ENCODE measurements at regions not wholly inside any gene's neighbourhood (a gene's known extent, or its start where the extent isn't known, plus 50 kb on each side); places are given as distances from the start of the nearest gene placed in this dataset.

DNA sequence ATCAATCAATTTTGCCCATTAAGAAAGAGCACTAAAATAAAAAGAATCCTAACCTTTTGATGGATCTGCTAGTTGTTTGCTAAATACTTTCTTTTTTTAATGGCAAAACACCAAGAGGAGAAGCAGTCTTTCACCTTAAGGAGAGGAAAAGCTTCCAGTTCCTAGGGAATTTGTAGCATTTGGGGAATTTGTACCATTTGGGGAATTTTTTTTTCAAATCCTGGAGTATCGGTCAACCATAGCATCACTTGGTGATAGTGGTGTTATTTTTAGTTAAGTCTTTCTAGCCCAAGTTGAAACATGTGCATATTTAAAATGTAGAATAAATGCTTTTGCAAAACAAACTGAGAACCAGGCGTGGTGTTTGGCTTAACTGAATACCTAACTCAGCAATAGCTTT, 117.5 kb upstream of the SEMA6D start (continued):
- TF ChIP-seq HIC2 (CRISPR knock-in tag; IDR thresholded peaks at IDR 0.05; ENCODE audit: low read depth), result no peak
- no peak for TF ChIP-seq GABPB1 (CRISPR knock-in tag; IDR thresholded peaks at IDR 0.05)
- TF ChIP-seq GTF3A (CRISPR knock-in tag; conservative IDR thresholded peaks at IDR 0.05), result no peak
- no peak for TF ChIP-seq ZNF180 (CRISPR knock-in tag; IDR thresholded peaks at IDR 0.05; ENCODE audit: borderline replicate concordance, low read depth)

GRCh38 chr15:47602121-47602520, 115.2 kb upstream of the SEMA6D start:
- BruUV-seq (replicated peaks), result no TSS peak
- ChIA-PET POLR2A (no interaction called here), CTCF (ENCODE audit: low intra/inter-chr PET ratio, low total read pairs) (no interaction called here)
- FAIRE-seq (no peak), DNase-seq (ENCODE audit: low spot score) (no peak), ATAC-seq (no peak)
- in situ Hi-C loops (cut with HindIII; ENCODE audit: extremely low pct_ligation_motif_present, low pct_unique_long_range_greater_than_20kb), result no loop called here
- no peaks in the 10 kb centered on the region for H4K20me1 ChIP-seq (ENCODE audit: insufficient read depth, low read length)
- H3K4me1 ChIP-seq (ENCODE audit: insufficient read depth, low read length), result no peaks in the 10 kb centered on the region
- intact Hi-C loops (cut with micrococcal nuclease; ENCODE audit: unreplicated experiment), result no loop called here
- no peak overlapping the region for H3K9ac ChIP-seq (ENCODE audit: insufficient read depth, low read depth, low read length)
- no peaks in the 10 kb centered on the region for H3K27me3 ChIP-seq (ENCODE audit: control insufficient read depth in 1 of 2, insufficient read depth in 2 of 2, low read length in 2 of 2)
- 0% methylated on average over 1 of the region's 1 CpG for WGBS (ENCODE audit: low lambda C conversion rate)
- no peaks in the 10 kb centered on the region for H3K79me2 ChIP-seq (ENCODE audit: insufficient read depth, low read length)
- H3K4me3 ChIP-seq (replicated peaks in 1 of 3; ENCODE audit: insufficient read depth in 1 of 3, low read depth in 2 of 3, low read length in 3 of 3), result no peak overlapping the region
- H2AFZ ChIP-seq (ENCODE audit: low read length), result no peak overlapping the region
- H3K27ac ChIP-seq (ENCODE audit: extremely low read length, insufficient read depth, low read length), result no peak overlapping the region
- H3K4me2 ChIP-seq (ENCODE audit: low read depth, low read length), result no peak overlapping the region
- no peaks in the 10 kb centered on the region for H3K36me3 ChIP-seq (replicated peaks in 1 of 2; ENCODE audit: control insufficient read depth in 1 of 2, insufficient read depth in 2 of 2, low read length in 2 of 2)
- peaks cover 38% of the 10 kb centered on the region for H3K9me3 ChIP-seq (ENCODE audit: low read length)
- TF ChIP-seq ZNF430 (CRISPR knock-in tag; IDR thresholded peaks at IDR 0.05) (no peak), ZNF772 (CRISPR knock-in tag; IDR thresholded peaks at IDR 0.05) (no peak), POLR2A (IDR thresholded peaks at IDR 0.05; ENCODE audit: insufficient read depth in 1 of 2, low read depth in 2 of 2, low read length in 2 of 2) (no peak), PAXIP1 (CRISPR knock-in tag; conservative IDR thresholded peaks at IDR 0.05) (no peak), ZNF652 (CRISPR knock-in tag; IDR thresholded peaks at IDR 0.05; ENCODE audit: borderline replicate concordance, low read depth) (no peak), NR2F2 (IDR thresholded peaks at IDR 0.05; ENCODE audit: borderline replicate concordance, low read depth) (no peak), PREB (CRISPR knock-in tag; IDR thresholded peaks at IDR 0.05) (no peak), ZNF747 (CRISPR knock-in tag; IDR thresholded peaks at IDR 0.05; ENCODE audit: borderline replicate concordance) (no peak), GTF3A (CRISPR knock-in tag; conservative IDR thresholded peaks at IDR 0.05) (no peak), STAG1 (CRISPR knock-in tag; IDR thresholded peaks at IDR 0.05) (no peak), MLLT10 (CRISPR knock-in tag; IDR thresholded peaks at IDR 0.05) (no peak), AGO2 (optimal IDR thresholded peaks at IDR 0.05; ENCODE audit: low read depth, low read length) (no peak)
- TF ChIP-seq, protein P1, sequence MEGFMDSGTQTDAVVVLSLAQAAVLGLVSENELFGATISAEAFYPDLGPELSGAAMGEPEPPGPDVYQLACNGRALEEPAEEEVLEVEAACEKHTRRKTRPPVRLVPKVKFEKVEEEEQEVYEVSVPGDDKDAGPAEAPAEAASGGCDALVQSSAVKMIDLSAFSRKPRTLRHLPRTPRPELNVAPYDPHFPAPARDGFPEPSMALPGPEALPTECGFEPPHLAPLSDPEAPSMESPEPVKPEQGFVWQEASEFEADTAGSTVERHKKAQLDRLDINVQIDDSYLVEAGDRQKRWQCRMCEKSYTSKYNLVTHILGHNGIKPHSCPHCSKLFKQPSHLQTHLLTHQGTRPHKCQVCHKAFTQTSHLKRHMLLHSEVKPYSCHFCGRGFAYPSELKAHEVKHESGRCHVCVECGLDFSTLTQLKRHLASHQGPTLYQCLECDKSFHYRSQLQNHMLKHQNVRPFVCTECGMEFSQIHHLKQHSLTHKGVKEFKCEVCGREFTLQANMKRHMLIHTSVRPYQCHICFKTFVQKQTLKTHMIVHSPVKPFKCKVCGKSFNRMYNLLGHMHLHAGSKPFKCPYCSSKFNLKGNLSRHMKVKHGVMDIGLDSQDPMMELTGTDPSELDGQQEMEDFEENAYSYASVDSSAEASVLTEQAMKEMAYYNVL (CRISPR knock-in tag; IDR thresholded peaks at IDR 0.05; ENCODE audit: borderline replicate concordance), result no peak
